ENCODE measurements at regions not wholly inside any gene's neighbourhood (a gene's known extent, or its start where the extent isn't known, plus 50 kb on each side); places are given as distances from the start of the nearest gene placed in this dataset.
"Not testable (repeated sequence)": the region's sequence is repeated elsewhere in the genome, so short reads cannot be mapped to it uniquely, and the experiment has no call there.

DNA sequence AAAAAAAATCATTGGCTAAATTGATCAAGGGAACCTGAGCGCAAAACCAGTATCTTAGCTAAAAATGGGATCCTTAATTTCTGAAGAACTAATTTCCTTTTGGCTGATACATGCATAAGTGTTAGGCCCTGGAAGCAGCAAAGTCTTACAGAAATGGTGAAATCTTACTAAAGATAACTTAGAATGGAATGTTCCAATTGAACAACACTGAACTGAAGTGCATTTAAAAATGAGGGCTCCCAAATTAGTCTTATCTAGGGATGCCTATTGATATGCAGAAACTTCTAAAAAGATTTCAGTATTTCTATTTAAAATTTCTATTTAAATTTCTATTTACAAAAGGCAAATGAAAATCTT lies 120.7 kb upstream of the BANK1 start:
- no peak for DNase-seq

DNA sequence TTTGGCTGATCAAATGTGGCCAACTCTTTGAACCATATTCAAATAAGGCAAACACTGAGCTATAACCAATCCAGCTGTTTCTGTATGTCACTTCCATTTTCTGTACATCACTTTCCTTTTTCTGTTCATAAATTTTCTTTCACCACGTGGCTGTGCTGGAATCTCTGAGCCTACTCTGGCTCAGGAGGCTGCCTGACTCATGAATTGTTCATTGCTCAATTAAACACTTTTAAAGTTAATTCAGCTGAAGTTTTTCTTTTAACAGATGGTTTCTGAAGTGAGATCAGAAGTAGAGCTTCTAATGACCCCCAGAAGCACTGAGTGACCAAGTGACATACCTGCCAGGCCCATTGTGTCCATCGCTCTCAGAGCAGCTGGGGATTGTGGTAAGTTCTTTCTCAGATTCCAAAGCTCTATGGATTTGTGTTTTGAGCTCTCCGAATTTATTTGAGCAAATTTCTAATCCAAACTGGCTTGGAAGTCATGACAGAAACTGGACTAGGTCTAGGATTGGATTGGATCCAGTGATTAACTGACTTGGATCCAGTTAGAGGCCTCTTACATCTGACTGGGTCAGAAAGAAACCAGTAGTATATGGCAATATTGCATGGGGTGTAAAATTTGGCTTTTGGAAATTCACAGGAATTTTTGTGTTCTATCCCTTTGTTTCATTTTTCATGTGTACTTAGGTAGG lies 121.2 kb upstream of the BANK1 start:
- DNase-seq: no peak

DNA sequence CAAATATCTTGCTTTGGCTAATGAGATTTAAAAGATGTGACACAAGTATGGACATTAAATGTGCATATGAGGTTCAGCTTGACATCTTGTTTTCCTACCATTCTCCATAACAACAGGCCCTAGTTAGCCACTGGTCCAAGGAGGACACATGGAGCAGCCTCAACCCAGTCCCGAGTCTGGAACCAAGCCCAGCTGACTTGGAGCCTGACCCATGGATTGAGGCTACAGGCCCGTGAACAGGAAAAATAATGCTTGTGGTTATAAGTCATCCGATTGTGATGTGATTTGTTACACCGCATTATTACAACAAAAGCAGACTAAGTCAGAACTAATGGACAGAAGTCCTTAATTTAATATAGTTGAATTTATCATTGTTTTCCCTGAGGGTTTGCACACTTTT lies 123.2 kb upstream of the BANK1 start:
- DNase-seq: no peak

DNA sequence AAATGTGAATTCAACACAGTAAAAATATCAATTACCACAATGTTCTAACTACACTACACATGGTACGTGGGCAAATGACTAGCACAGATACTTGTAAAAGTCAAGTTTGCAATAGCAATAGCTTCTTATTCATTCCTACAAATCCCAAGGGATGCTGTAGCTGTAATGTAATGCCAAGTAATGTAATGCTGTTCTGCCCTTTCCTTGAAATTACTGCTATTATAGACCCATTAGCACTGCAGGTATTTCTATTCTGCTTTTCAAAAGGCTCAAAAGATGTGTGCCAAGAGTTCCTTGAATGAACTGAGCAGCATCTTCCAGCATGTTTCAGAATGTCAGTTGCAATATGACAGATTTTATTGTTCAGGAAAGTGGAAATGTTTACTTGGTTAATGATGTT lies 129.9 kb upstream of the BANK1 start:
- DNase-seq: no peak

DNA sequence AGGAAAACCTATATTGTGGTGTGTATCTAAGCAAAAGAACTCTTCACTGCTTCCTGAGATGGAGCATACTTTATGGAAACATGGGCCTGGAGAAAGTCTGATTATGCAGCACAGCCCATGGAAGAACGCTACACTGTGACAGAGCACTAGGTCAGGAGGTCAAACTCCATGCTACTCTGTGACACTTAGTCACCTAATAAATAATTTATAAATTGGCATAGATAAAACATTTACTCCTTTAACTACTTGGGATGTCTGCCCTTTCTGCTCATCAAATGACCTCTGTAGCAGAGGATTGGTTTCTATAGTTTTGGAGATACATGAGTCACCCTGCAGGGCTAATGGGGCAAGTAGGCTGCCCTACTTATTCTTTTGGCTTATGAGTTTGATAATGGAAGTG lies 134.7 kb upstream of the BANK1 start:
- no peak for DNase-seq

GRCh38 chr4:101655005-101655404 lies 135.5 kb upstream of the BANK1 start:
- DNase-seq: no peak

- no peak for DNase-seq
These were observed 138.8 kb upstream of the BANK1 start for GRCh38 chr4:101651778-101652177.

GRCh38 chr4:101649790-101650515 lies 140.6 kb upstream of the BANK1 start:
- no peak for DNase-seq

DNA sequence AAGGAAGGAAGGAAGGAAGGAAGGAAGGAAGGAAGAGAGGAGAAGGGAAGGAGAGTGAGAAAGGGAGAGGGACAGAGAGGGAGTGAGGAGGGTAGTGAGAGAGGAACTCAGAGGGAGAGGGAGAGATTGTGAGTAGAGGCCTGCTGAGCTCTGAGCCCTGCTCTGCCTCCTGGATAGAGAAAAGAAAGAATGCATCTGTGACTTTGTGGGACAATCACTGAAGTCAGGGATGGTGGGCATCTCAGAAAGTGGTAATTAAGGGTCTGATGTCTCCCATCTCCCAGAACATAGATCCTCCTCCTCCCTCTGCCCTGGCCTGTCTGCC lies 142.9 kb upstream of the BANK1 start:
- no peak for DNase-seq

DNA sequence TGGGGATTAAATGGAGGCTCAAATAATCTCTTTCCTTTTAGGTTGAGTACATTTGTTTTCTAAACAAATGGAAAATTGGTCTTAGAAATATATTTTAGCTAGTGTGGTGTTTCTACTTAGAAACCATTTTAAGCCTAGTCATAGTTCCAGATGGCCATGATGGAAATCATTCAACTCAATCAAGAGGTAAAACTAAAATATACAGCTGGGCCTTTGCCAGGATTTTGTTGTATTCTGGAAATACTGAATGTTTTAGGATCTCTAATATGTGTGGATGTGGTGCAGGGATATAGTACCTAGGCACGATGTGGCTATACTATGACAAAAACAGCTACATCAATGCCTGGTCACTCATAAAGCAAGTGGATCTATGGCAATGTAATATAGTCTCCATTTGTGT lies 146.0 kb upstream of the BANK1 start:
- no peak for DNase-seq

GRCh38 chr4:101643186-101643837 lies 147.2 kb upstream of the BANK1 start:
- no peak for DNase-seq

- not testable (repeated sequence) for DNase-seq
These were observed 157.8 kb upstream of the BANK1 start for GRCh38 chr4:101632766-101633165.

GRCh38 chr4:101630319-101630986 lies 160.1 kb upstream of the BANK1 start:
- DNase-seq: no peak

GRCh38 chr4:101621120-101621519 lies 169.4 kb upstream of the BANK1 start:
- DNase-seq: no peak

- no peak for DNase-seq
These were observed 174.9 kb upstream of the BANK1 start for GRCh38 chr4:101615652-101616051.

GRCh38 chr4:101606989-101607388 lies 183.5 kb upstream of the BANK1 start:
- not testable (repeated sequence) for DNase-seq

- no peak for DNase-seq
These were observed 185.6 kb upstream of the BANK1 start for GRCh38 chr4:101604976-101605375.

DNA sequence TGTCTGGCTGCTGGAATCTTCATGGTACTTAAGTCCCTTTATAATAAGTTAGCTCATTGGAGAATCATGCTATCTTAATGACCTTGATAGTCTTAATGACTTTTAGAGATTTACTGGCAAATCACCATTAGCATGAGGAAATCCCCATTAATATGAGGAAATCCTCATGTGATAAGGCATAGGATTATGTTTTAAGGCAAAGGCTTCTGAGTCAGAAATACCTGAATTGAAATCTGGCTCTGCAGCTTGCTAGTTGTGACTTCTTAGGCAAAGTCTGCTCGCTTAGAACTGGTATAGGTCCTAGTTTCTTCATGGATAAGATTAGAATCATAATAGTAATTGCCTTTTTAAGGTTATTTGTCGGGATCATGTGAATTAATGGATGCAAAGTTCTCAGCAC lies 190.2 kb upstream of the BANK1 start:
- DNase-seq: no peak

DNA sequence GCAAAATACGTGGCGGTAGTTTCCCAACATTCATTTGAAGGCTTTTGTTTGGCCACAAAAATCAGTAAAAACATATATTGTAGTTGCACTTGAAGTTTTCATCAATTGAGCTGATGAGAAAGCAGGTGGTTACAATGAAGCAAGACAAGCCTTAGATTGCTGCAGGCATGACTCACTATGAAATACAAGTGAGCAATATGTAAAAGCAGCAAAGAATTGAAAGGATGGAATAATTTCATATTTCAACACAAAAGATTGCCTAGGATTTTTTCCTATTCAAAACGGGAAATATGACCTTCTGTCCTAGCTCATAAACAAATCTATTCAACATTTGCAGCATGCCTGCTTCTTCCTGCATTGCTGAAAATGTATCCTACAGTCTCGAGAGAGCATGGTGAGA lies 190.9 kb upstream of the BANK1 start:
- DNase-seq: no peak

DNA sequence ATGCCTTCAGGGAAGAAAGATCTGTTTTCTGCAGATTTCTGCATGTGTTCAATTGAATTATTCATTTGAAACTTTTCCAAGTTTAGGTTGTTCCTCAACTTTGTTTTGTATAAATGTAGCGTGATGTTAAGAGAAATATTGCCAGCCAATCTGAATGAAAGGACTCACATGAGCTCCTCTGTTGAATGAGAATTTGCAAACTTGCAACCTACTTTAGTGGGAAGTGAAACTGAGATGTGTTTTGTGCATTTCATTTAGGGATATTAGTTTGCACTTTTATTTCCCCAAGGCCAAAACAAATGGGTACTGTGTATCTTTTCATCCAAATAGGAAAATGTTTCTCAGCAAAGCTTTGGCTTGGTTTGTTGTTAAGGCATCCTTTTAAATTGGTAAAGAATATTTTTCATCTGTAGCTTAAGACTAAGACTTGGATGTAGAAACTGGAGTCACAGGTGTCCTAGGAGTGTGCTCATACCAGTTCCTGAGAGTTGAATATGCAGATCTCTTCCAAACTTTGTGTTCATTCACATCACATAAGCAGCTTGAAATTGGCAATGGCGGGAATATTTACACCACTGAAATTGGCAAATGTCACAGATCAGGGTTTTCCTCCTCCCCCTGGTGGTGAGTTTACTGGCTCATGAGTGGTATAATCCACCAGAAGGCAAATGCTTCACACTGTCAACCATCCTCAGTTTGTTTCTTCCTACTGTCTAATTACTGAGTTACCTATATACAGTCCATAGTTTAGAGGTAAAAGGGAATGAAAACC lies 193.6 kb upstream of the BANK1 start:
- no peak for DNase-seq

- no peak for DNase-seq
These were observed 195.9 kb upstream of the BANK1 start for GRCh38 chr4:101594588-101594987.

DNA sequence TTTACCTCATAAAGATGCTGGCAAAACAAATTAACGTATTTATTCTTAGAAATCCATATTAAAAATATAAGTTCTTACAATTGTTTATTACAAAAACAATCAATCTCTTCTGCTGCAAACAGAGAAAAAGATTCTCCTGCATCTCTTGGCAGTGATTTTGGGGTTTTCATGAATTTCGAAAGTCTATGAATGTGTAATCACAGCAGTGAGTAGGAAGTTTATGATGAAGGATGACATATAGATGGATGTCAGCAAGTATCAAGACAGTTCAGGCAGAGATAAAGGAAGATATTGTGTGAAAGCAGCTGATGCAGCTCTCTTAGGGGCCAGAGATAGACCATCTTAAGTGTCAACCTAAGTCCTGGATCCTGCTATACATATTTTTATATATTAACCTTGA lies 196.9 kb upstream of the BANK1 start:
- no peak for DNase-seq

- DNase-seq: no peak
These were observed 206.2 kb upstream of the BANK1 start for GRCh38 chr4:101584306-101584705.

Measured in NK-92 treated with Interleukin-12 subunit alpha and Interleukin-12 subunit beta, amount 100 ng/mL, for 24 hours (cell line).